Stimulated activated CD4-positive, alpha-beta T cell treated with anti-CD3 and anti-CD28 coated beads, Interleukin-1b, Interleukin-23, amount 100 ng/mL, for 24 hours (primary cell): ENCODE measurements at regions not wholly inside any gene's neighbourhood (a gene's known extent, or its start where the extent isn't known, plus 50 kb on each side); places are given as distances from the start of the nearest gene placed in this dataset.

Experiments used
- DNase-seq, 4 experiments: peaks; one replicate each; pipeline ENCODE4 v3.0.0-alpha.2; 2020; ENCODE audit warnings: low read depth in 4 of 4, low spot score in 1 of 4

GRCh38 chr4:114349543-114350175, 248.9 kb upstream of the UGT8 start:
- DNase-seq, result no peak

- no peak for DNase-seq
Observed at GRCh38 chr4:114358901-114359300, 239.7 kb upstream of the UGT8 start.

GRCh38 chr4:114361249-114361648, 237.4 kb upstream of the UGT8 start:
- no peak for DNase-seq

GRCh38 chr4:114364857-114365256, 233.8 kb upstream of the UGT8 start:
- no peak for DNase-seq

- no peak for DNase-seq
Observed at GRCh38 chr4:114365591-114365990, 233.0 kb upstream of the UGT8 start.

- no peak for DNase-seq
Observed at GRCh38 chr4:114366368-114366767, 232.2 kb upstream of the UGT8 start.

- DNase-seq, result no peak
Observed at GRCh38 chr4:114368751-114369150, 229.9 kb upstream of the UGT8 start.

GRCh38 chr4:114373508-114373907, 225.1 kb upstream of the UGT8 start:
- no peak for DNase-seq

- DNase-seq, result no peak
Observed at GRCh38 chr4:114378305-114378903, 220.2 kb upstream of the UGT8 start.

- no peak for DNase-seq
Observed at GRCh38 chr4:114383067-114383466, 215.5 kb upstream of the UGT8 start.

GRCh38 chr4:114383721-114384120, 214.9 kb upstream of the UGT8 start:
- DNase-seq, result no peak

GRCh38 chr4:114384629-114385028, 214.0 kb upstream of the UGT8 start:
- no peak for DNase-seq

- DNase-seq, result no peak
Observed at GRCh38 chr4:114385195-114385985, 213.2 kb upstream of the UGT8 start.

GRCh38 chr4:114386637-114387233, 211.9 kb upstream of the UGT8 start:
- no peak for DNase-seq

GRCh38 chr4:114389070-114389685, 209.4 kb upstream of the UGT8 start:
- DNase-seq, result no peak

- DNase-seq, result no peak
Observed at GRCh38 chr4:114393295-114394038, 205.1 kb upstream of the UGT8 start.

GRCh38 chr4:114396808-114397207, 201.8 kb upstream of the UGT8 start:
- DNase-seq, result no peak

- DNase-seq, result no peak
Observed at GRCh38 chr4:114398410-114398809, 200.2 kb upstream of the UGT8 start.

- DNase-seq, result no peak
Observed at GRCh38 chr4:114399105-114399504, 199.5 kb upstream of the UGT8 start.

- no peak for DNase-seq
Observed at GRCh38 chr4:114400531-114400930, 198.1 kb upstream of the UGT8 start.

GRCh38 chr4:114401483-114401882, 197.1 kb upstream of the UGT8 start:
- DNase-seq, result no peak
